ENCODE measurements at regions not wholly inside any gene's neighbourhood (a gene's known extent, or its start where the extent isn't known, plus 50 kb on each side); places are given as distances from the start of the nearest gene placed in this dataset.
"Not testable (repeated sequence)": the region's sequence is repeated elsewhere in the genome, so short reads cannot be mapped to it uniquely, and the experiment has no call there.

DNA sequence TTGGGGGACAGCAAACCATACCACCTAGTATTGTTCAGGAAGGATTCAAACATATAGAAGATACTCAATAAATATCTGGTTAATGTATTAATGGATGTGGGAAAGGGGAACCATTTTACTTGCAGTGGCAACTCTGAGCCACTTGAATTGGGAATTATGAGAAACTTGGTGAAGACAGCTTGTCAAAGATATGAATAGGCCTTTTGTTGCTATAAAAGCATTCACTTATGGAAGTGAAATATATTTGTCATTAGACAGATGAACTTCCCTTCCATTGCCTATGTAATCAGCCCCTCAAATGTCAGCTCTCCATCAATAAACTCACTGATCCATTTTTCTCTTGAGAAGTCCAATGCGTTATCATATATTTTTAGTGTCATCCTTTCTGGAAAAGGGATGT, 56.1 kb downstream of the GPR85 start:
- no peak for DNase-seq

DNA sequence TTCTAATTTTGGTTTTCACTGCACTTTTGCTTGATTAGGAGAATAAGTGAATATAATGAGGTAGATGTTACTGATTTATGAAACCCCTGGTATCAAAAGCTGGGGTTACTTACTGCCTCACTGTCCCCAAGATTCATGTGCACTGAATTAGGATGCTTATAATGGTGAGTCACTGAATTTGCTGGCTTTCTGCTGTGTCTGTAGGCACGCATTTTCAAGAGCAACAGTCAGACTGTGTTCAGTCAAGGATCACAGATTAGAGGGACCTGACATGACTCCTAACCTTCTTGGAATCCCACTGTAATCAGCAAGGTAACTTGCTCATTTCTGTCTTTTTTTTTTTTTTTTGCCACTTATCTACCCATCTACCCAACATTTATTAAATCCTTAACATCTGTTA, 59.7 kb downstream of the GPR85 start:
- DNase-seq: no peak

GRCh38 chr7:113017144-113017857, 69.3 kb downstream of the GPR85 start:
- not testable (repeated sequence) for DNase-seq

- DNase-seq: peak in 1 of 2 experiments; percentile 55
Observed at GRCh38 chr7:113015034-113015645, 71.5 kb downstream of the GPR85 start.

GRCh38 chr7:113013761-113014449, 72.7 kb downstream of the GPR85 start:
- DNase-seq: no peak

DNA sequence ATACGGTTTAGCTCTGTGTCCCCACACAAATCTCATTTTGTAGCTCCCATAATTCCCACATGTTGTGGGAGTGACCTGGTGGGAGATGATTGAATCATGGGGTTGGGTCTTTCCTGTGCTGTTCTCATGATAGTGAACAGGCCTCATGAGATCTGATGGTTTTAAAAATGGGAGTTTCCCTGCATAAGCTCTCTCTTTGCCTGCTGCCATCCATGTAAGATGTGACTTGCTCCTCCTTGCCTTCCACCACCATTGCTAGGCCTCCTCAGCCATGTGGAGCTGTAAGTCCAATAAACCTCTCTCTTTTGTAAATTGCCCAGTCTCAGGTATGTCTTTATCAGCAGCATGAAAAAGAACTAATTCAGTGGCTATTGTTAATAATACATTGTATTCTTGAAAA, 73.8 kb downstream of the GPR85 start:
- DNase-seq: not testable (repeated sequence)

DNA sequence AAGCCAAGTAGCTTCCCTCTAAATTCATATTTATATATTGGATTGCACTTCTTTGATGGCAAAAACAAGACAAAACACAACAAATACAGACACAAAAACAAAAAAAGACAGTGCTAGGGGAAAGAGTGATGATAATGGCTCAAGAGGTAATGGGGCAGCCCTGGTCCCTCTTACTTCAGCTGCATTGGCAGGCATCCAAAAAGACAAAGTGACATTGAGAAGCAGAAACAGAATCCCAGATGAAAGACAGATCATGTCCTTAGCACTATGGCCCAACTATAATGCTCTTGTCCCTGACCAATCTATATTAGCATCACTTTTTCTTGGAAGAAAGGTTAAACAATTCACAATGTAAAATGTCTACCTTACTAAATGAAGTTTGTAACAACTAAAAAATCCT, 76.2 kb downstream of the GPR85 start:
- DNase-seq: no peak

GRCh38 chr7:113008755-113009154, 77.9 kb downstream of the GPR85 start:
- no peak for DNase-seq

DNA sequence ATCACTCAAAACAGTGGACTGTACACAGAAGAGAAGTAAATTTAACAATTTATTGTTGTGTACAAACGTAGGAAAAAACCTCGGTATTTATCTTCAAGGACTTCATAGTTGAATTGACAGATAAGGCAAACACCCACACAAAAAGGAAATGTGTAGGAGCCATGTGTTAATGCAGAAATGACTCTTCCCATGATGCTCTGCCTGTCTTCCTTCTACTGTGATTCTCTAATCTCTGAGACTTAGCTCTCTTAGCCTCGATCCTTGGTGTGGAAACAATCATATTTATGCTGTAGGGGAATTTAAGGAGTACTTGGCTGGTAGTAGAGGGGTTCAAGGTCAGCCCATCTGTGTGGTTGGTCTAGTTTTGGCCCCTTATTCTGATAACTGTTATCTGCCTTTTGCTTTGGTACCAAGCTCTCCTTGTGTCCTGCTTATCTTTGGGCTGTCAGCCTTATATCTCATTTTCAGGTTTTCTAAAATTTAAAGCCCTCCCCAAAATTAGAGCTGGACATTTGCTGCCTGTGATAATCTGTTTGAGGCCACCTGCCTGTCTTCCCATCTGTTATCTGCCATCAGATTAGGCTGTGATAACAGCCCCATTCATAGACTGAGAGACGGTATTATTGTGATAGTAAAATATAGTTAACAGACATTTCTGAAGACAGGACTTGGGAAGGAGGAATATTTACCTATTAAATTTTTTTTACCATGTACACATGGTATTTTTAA, 81.7 kb downstream of the GPR85 start:
- no peak for DNase-seq

- DNase-seq: no peak
Observed at GRCh38 chr7:113000316-113001020, 86.2 kb downstream of the GPR85 start.

- DNase-seq: no peak
Observed at GRCh38 chr7:112997831-112998230, 88.8 kb downstream of the GPR85 start.

- no peak for DNase-seq
Observed at GRCh38 chr7:112996331-112996871, 90.2 kb downstream of the GPR85 start.

DNA sequence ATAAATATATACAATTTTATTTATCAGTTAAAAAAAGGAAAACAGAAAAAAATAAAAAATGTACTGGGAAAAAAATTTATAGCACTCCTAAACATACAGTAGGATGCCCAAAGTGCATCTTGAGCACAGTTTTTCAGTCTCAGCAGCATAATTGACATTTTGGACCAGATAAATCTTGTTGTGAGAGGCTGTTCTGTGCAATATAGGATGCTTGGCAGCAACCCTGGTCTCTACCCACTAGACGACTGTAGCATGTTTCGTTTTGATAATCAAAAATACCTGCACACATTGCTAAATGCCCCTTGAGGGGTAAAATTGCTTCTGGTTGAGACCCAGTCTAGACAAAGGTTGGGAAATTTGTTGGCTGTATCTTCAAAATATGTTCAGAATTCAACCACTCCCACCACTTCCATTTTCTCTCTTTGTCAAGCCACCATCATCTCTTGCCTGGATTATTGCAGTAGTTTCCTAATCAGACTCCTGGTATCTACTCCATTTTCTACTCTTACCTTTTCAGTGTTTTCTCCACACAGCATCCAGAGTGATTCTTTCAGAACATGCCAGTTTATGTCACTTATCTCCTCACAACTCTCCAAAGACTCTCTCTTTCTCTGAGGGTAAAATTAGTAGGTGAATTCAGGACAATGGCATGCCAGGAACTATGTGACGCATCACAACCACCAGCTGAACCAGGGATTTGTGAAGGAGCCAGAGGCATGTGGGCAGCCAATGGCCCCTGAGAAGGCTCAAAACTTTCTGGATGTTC, 91.4 kb downstream of the GPR85 start:
- DNase-seq: no peak

- DNase-seq: no peak
Observed at GRCh38 chr7:112994656-112995055, 92.0 kb downstream of the GPR85 start.

GRCh38 chr7:112990624-112991023, 96.0 kb downstream of the GPR85 start:
- DNase-seq: no peak

DNA sequence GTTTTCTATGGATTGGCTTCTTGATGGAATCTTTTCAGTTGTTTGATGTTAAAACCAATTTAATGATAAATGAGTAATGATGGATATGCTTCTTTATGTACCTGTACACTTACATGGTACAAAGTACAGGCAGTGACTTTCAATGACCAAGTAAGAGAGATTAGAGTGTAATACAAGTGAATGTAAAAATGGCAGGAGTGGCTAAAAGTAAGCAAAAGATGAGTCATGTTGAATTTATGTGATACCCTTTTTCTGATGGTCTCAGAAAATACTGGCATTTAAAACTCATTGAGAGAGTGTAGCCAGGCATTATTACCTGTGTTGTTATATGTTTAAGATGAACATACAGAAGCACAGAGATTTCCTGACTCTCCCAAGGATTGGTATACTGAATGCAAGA, 97.1 kb downstream of the GPR85 start:
- no peak for DNase-seq

GRCh38 chr7:112987171-112987570, 99.5 kb downstream of the GPR85 start:
- DNase-seq: no peak

DNA sequence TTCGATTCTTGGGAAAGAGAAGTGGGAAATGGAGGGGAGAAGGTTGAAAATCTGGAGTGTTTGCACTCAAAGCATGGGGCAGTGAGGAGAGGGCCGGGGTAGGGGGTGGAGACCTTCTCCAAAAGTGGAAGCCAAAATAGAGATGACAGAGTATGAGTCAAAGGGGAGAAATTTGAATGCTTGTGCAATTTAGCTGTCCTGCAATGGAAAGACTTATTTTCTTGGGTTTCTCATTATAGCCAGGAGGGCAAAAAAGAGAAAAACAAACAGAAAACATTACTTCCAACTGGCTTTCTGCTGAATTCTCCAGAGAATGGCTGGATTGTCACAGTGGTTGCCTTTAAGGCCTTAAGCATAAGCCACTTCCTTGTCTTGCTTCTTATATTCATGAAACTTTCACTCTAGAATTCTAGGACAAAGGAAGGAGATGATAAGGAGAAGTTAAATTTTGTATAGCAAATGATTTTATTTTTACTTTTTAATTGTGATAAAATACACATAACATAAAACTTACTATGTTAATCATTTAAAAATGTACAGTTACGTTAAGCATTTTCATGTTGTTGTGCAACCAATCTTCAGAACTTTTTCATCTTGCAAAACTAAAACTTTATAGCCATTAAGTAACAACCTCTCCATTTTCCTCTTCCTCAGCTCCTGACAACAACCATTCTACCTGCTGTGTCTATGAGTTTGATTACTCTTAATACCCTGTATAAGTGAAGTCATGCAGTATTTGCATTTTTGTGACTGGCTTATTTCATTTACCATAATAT, 100.2 kb downstream of the GPR85 start:
- no peak for DNase-seq

- DNase-seq: no peak
Observed at GRCh38 chr7:112985377-112985987, 101.1 kb downstream of the GPR85 start.

- no peak for DNase-seq
Observed at GRCh38 chr7:112982441-112983063, 104.1 kb downstream of the GPR85 start.

Measured in NCI-H526 (cell line).